PC-3 (cell line): ENCODE measurements at regions not wholly inside any gene's neighbourhood (a gene's known extent, or its start where the extent isn't known, plus 50 kb on each side); places are given as distances from the start of the nearest gene placed in this dataset.

Experiments used
- ATAC-seq: fragments of 200-7000 bp; cut with Tn5 transposase; 2 replicates; pipeline ENCODE4 v1.9.1; 2020; ENCODE audit warnings: mild to moderate bottlenecking, moderate library complexity
- BruUV-seq: library from RNA; stranded (reverse); fragments of 400-500 nt; replicated peaks from 2 replicates; lab custom pipeline; 2021; lab: Mats Ljungman, UMichigan
- CTCF ChIA-PET: fragments of 300-600 bp; sonication (Branson Sonifier 250); formaldehyde crosslinking; loops from one replicate; lab custom pipeline; 2022; ENCODE audit warnings: antibody characterized with exemption; lab: Charles Lee
- POLR2A ChIA-PET: fragments of 300-600 bp; sonication (Branson Sonifier 250); formaldehyde crosslinking; loops from one replicate; lab custom pipeline; 2022; ENCODE audit warnings: antibody characterized with exemption; ENCODE audit not compliant: unreplicated experiment; lab: Charles Lee
- DNase-seq: peaks from one replicate; pipeline ENCODE4 v3.0.0-alpha.2; 2015
- H2AFZ ChIP-seq: fragments of 300-600 bp; sonication (generic); 2 replicates; pipeline ENCODE4 v1.6.0; 2016; ENCODE audit warnings: antibody characterized with exemption, low read length
- H3F3A ChIP-seq: fragments of 300-600 bp; sonication (generic); one replicate; pipeline ENCODE4 v1.6.0; 2017; ENCODE audit warnings: antibody characterized with exemption, low read length, control low read depth, mild to moderate bottlenecking; ENCODE audit not compliant: unreplicated experiment
- H3K27ac ChIP-seq: fragments of 300-600 bp; sonication (generic); 2 replicates; pipeline ENCODE4 v1.5.1; 2016; ENCODE audit warnings: mild to moderate bottlenecking, low read length
- H3K27me3 ChIP-seq: fragments of 300-600 bp; sonication (generic); 2 replicates; pipeline ENCODE4 v1.6.1; 2016; ENCODE audit warnings: low read length, mixed read lengths
- H3K36me3 ChIP-seq: fragments of 300-600 bp; sonication (generic); 2 replicates; pipeline ENCODE4 v1.6.1; 2016; ENCODE audit warnings: low read depth, mixed run types, low read length, mixed read lengths
- H3K4me1 ChIP-seq: fragments of 300-600 bp; sonication (generic); 2 replicates; pipeline ENCODE4 v1.5.1; 2016; ENCODE audit warnings: low read length; ENCODE audit not compliant: insufficient read depth
- H3K4me2 ChIP-seq: fragments of 300-600 bp; sonication (generic); 2 replicates; pipeline ENCODE4 v1.6.0; 2016; ENCODE audit warnings: low read length
- H3K4me3 ChIP-seq: fragments of 300-600 bp; sonication (generic); 2 replicates; pipeline ENCODE4 v1.5.1; 2016; ENCODE audit warnings: mild to moderate bottlenecking, low read length, mixed read lengths
- H3K79me2 ChIP-seq: fragments of 300-600 bp; sonication (generic); 2 replicates; pipeline ENCODE4 v1.6.1; 2017; ENCODE audit warnings: low read length, mixed read lengths
- H3K9ac ChIP-seq: fragments of 300-600 bp; sonication (generic); 2 replicates; pipeline ENCODE4 v1.6.0; 2016; ENCODE audit warnings: mild to moderate bottlenecking, low read length
- H3K9me2 ChIP-seq: fragments of 300-600 bp; sonication (generic); replicated peaks from 2 replicates; pipeline ENCODE4 v1.6.1; 2016; ENCODE audit warnings: mixed run types, low read length, mixed read lengths
- H3K9me3 ChIP-seq: fragments of 300-600 bp; sonication (generic); 2 replicates; pipeline ENCODE4 v1.6.1; 2016; ENCODE audit warnings: low read length, mixed read lengths
- H4K20me1 ChIP-seq: fragments of 300-600 bp; sonication (generic); 2 replicates; pipeline ENCODE4 v1.6.1; 2016; ENCODE audit warnings: low read length, mixed read lengths
- CTCF ChIP-seq: fragments of 300-600 bp; sonication (generic); conservative IDR thresholded peaks from 2 replicates; pipeline ENCODE4 v1.5.1; 2017; ENCODE audit warnings: antibody characterized with exemption, low read depth, mild to moderate bottlenecking, low read length
- EZH2 ChIP-seq: fragments of 300-600 bp; sonication (generic); IDR thresholded peaks from one replicate; pipeline ENCODE4 v1.6.1; 2017; ENCODE audit warnings: antibody characterized with exemption, mild to moderate bottlenecking, low read length; ENCODE audit not compliant: unreplicated experiment
- EZH2phosphoT487 ChIP-seq: fragments of 300-600 bp; sonication (generic); IDR thresholded peaks from 2 replicates; pipeline ENCODE4 v1.6.1; 2018; ENCODE audit warnings: mild to moderate bottlenecking, antibody characterized with exemption, low read length, borderline replicate concordance
- intact Hi-C: fragments of 100-400 bp; cut with micrococcal nuclease; formaldehyde crosslinking; loops from 2 replicates; pipeline ENCODE4 v1.9.0; 2023

DNA sequence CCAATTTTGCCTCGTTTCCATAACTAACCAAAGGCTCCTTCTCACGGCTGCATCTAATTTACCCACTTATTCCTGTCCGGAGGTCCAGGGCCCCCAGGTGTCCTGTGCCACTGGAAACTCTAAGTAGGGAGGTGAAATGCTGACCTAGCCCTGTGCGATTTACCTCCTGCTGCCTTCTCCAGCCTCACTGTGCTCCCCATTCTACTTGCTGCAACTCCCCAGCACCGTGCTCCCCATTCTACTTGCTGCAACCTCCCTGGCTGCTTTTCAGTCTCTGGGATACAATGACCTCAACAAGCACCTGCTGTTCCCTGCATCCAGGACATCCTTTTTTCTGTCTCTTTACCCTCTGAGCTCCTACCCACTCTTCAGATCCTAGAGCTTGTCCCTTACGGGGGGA, 254.7 kb upstream of the PROK2 start:
- TF ChIP-seq CTCF (no peak), EZH2phosphoT487 (no peak), EZH2 (no peak)
- ChIA-PET CTCF (no interaction called here), POLR2A (no interaction called here)
- Histone ChIP-seq H3K9me2 (no peaks in the 10 kb centered on the region), H3F3A (no peaks in the 10 kb centered on the region), H3K4me3 (no peak overlapping the region), H2AFZ (no peak overlapping the region), H3K27me3 (peaks cover 18% of the 10 kb centered on the region; the same call in 1 of the 2 replicates), H3K9ac (no peak overlapping the region), H3K9me3 (no peaks in the 10 kb centered on the region), H3K4me1 (no peaks in the 10 kb centered on the region), H3K36me3 (no peaks in the 10 kb centered on the region), H4K20me1 (no peaks in the 10 kb centered on the region), H3K27ac (no peak overlapping the region), H3K79me2 (no peaks in the 10 kb centered on the region), H3K4me2 (no peak overlapping the region)
- intact Hi-C loops = no loop called here
- no TSS peak for BruUV-seq
- no peak for DNase-seq
- no peak for ATAC-seq

- ChIA-PET POLR2A (no interaction called here), CTCF (no interaction called here)
- Histone ChIP-seq H3K36me3 (no peaks in the 10 kb centered on the region), H3K27ac (no peak overlapping the region), H2AFZ (no peak overlapping the region), H3K9me2 (no peaks in the 10 kb centered on the region; the same call in 1 of the 2 replicates), H3K4me3 (no peak overlapping the region), H3F3A (no peaks in the 10 kb centered on the region), H4K20me1 (no peaks in the 10 kb centered on the region), H3K27me3 (peaks cover 14% of the 10 kb centered on the region; the same call in 1 of the 2 replicates), H3K4me2 (no peak overlapping the region), H3K9me3 (no peaks in the 10 kb centered on the region), H3K4me1 (no peaks in the 10 kb centered on the region), H3K9ac (no peak overlapping the region), H3K79me2 (no peaks in the 10 kb centered on the region)
- TF ChIP-seq EZH2phosphoT487 (no peak), CTCF (no peak), EZH2 (no peak)
- intact Hi-C loops = no loop called here
- no TSS peak for BruUV-seq
- no peak for ATAC-seq
- no peak for DNase-seq
These were observed 252.0 kb upstream of the PROK2 start for GRCh38 chr3:72036899-72037298.

DNA sequence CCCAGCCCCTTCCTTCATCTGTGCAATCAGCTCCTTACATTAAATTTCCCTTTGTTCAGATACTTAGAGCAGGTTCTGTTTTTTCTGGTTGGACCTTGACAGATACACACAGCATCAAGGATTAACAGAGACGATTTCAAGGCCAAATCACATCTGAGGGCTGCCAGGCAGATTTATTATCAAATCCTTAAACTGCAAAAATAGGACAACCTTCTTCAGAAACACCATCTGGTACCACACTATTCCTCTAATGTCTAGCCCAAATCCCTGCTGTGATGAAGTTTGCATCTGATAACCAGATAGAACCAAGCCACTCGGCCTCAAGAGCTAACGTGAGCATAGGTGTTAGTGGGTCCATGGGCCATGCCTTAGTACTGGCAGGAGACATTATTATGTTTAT, 250.7 kb upstream of the PROK2 start:
- DNase-seq = no peak
- Histone ChIP-seq H4K20me1 (no peaks in the 10 kb centered on the region), H3K4me1 (no peaks in the 10 kb centered on the region), H3K4me2 (no peak overlapping the region), H3K9ac (no peak overlapping the region), H2AFZ (no peak overlapping the region), H3F3A (no peaks in the 10 kb centered on the region), H3K9me2 (no peaks in the 10 kb centered on the region; the same call in 1 of the 2 replicates), H3K9me3 (no peaks in the 10 kb centered on the region), H3K27me3 (peaks cover 2% of the 10 kb centered on the region; the same call in 1 of the 2 replicates), H3K27ac (no peak overlapping the region), H3K36me3 (no peaks in the 10 kb centered on the region), H3K4me3 (no peak overlapping the region), H3K79me2 (no peaks in the 10 kb centered on the region)
- no peak for ATAC-seq
- POLR2A ChIA-PET = no interaction called here
- TF ChIP-seq EZH2 (no peak), EZH2phosphoT487 (no peak), CTCF (no peak)
- BruUV-seq = no TSS peak
- intact Hi-C loops = no loop called here
- CTCF ChIA-PET = no interaction called here
